GM13976 (cell line): ENCODE measurements at regions not wholly inside any gene's neighbourhood (a gene's known extent, or its start where the extent isn't known, plus 50 kb on each side); places are given as distances from the start of the nearest gene placed in this dataset.

Experiments
- DNase-seq: peaks from one replicate; pipeline ENCODE4 v3.0.0; 2012; ENCODE audit warnings: low spot score
- in situ Hi-C: fragments of 300-500 bp; cut with MboI; formaldehyde crosslinking; loops from one replicate; pipeline ENCODE4 v1.12.0; 2022; ENCODE audit warnings: low sequenced_read_pairs, mixed read lengths, inconsistent platforms; ENCODE audit not compliant: unreplicated experiment
- TF ChIP-seq, protein P1 (sequence below): IDR thresholded peaks from 2 replicates; pipeline ENCODE4 v1.5.1; 2012; ENCODE audit warnings: borderline replicate concordance, mild to moderate bottlenecking; ENCODE audit not compliant: insufficient read depth; ENCODE audit errors: extremely low read depth, missing control alignments, control extremely low read depth

DNA sequence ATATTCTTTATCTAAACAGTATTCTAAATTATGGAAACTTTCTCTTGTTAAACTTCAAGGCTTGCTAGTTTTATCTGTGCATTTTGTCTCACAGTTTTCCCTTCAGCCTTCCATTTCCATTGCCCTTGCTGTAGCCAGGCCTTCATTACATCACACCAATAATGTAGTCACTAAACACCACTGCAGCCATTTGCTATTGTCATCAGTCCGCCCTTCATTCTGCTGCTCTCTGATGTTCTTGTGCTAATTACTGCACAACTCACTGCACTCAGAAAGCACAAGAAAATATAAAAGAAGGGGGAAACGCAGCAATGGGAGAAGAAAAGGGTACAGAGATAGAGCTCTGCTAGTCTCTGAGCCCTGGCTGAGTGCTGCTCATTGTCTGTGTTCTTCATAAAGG is 239.6 kb upstream of the FSTL5 start:
- in situ Hi-C loops: no loop called here

GRCh38 chr4:162401021-162401420 is 237.2 kb upstream of the FSTL5 start:
- DNase-seq: no peak
- TF ChIP-seq, protein P1, sequence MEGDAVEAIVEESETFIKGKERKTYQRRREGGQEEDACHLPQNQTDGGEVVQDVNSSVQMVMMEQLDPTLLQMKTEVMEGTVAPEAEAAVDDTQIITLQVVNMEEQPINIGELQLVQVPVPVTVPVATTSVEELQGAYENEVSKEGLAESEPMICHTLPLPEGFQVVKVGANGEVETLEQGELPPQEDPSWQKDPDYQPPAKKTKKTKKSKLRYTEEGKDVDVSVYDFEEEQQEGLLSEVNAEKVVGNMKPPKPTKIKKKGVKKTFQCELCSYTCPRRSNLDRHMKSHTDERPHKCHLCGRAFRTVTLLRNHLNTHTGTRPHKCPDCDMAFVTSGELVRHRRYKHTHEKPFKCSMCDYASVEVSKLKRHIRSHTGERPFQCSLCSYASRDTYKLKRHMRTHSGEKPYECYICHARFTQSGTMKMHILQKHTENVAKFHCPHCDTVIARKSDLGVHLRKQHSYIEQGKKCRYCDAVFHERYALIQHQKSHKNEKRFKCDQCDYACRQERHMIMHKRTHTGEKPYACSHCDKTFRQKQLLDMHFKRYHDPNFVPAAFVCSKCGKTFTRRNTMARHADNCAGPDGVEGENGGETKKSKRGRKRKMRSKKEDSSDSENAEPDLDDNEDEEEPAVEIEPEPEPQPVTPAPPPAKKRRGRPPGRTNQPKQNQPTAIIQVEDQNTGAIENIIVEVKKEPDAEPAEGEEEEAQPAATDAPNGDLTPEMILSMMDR: no peak
- in situ Hi-C loops: no loop called here

More for the DNA sequence above, 239.6 kb upstream of the FSTL5 start:
- no peak for DNase-seq
- TF ChIP-seq, protein P1: no peak

- TF ChIP-seq, protein P1: no peak
- DNase-seq: no peak
- in situ Hi-C loops: no loop called here
These were observed 229.1 kb upstream of the FSTL5 start for GRCh38 chr4:162392946-162393345.

DNA sequence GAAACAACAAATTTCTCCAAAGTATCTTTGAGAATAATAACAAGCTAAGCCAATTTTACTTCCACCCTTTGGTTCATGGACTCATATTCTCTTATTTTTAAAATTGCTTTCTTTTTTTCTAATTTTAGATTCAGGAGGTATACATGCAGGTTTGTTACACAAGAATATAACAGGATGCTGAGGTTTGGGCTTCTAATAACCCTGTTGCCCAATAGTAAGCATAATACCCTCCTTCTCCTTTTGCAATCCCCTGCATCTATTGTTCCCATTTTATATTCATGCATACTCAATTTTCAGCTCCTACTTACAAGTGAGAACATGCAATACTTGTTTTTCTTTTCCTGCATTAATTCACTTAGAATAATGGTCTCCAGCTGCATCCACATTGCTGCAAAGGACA is 202.3 kb upstream of the FSTL5 start:
- DNase-seq: no peak
- in situ Hi-C loops: no loop called here
- TF ChIP-seq, protein P1: no peak

DNA sequence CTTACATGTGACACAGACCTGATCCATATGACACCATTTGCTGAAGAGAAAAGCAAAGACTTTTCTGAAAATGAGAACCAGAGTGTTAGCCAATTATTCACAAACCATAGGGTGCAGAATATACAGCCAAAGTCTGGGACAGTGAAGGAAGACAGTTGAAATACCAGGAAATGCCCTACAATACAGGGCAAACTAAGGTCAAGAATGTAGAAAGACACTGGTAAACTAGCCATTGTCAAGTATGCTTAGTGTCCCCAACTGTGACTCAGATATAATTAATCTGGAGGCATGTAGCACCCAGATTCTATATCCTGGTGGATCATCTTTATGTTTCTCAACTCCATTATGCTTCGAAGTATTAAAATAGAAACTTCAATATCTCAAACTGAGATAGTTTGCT is 200.9 kb upstream of the FSTL5 start:
- DNase-seq: no peak
- TF ChIP-seq, protein P1: no peak
- in situ Hi-C loops: no loop called here

DNA sequence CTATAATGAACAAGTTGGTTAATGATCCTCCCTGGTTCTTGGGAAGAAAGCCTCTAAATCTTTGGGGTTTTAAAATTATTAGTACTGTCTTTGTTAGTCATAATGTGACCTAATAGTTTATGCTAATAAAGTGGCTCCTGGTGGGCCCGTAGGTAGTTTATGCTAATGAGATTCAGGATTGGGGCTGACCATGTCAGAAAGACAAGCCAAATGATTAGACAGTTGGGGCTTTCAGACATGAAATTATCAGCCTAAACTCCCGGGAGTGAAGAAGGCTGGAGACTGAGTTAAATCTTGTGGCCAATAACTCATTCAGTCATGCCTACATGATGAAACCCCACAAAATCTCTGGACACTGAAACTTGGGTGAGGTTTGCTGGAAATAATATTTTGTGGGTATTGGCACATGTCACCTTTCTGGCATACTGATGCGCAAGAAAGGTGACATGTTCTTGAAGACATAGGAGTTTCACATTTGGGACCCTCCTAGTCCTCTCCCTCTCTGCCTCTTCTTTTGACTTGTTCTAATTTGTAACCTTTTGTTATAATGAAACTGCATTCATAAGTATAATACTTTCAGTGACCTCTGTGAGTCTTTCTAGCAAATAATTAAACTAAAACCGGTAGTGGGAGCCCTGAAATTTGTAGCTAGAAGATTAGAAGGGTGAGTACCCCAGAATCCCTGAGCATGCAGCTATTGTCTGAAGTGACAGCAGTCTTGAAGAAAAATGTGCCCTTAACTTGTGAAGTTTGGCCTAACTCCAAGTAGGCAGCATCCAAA is 196.8 kb upstream of the FSTL5 start:
- DNase-seq: no peak
- TF ChIP-seq, protein P1: no peak
- in situ Hi-C loops: no loop called here
